ENCODE measurements at regions not wholly inside any gene's neighbourhood (a gene's known extent, or its start where the extent isn't known, plus 50 kb on each side); places are given as distances from the start of the nearest gene placed in this dataset.

GRCh38 chr7:81430150-81430549 is 339.7 kb downstream of the HGF start:
- no peak for DNase-seq

DNA sequence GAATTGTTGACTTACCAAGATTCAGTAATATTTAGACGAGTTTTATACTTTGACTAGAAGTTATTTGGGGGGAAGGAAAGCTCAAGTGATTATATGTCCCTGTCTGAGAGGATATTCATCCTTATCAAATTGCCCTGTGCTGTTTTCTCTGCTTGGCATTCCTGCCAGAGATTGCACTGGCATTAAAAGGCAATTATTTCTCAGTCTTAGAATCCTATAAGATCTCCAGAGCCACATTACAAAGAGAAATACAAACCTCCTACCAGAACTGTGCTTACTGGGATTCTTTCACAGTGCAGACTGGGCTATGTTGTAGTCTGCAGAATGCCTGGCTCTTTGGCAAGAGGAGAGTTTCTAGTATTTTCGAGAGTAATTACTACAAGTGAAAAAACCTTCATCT is 342.4 kb downstream of the HGF start:
- no peak for DNase-seq

DNA sequence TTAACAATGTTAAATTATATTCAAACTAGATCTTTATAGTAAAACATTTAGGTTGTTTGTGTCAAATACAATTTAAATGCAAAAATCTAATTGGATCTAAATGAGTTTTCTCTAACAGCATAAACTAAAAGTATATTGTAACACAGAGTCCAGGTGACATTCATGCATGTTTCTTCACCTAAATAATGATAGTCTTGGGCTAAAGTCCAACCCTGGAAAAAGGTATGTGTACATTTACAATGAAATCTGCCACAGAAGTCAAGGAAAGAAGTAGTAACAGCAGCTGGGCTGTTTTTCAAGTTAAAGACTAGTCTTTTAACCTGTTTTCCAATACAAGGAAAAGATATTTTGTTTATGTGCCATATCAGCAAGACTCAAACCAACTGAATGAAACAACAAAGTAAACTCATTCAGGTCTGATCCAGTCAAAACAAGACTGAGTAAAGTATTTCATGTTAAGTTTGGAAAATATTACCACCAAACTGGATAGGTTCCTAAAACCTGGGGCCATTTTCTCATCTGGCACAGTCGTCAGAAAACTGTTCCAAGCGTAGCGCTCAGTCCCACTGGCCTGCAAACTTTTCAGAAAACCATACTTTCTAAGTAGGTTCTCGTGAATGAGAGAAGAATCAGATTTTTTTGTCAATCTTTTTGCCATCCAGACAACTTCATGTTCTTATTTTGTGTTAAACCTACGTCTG is 349.2 kb downstream of the HGF start:
- no peak for DNase-seq

GRCh38 chr7:81419731-81420130 is 350.1 kb downstream of the HGF start:
- DNase-seq, result no peak

GRCh38 chr7:81416659-81417058 is 353.2 kb downstream of the HGF start:
- no peak for DNase-seq

DNA sequence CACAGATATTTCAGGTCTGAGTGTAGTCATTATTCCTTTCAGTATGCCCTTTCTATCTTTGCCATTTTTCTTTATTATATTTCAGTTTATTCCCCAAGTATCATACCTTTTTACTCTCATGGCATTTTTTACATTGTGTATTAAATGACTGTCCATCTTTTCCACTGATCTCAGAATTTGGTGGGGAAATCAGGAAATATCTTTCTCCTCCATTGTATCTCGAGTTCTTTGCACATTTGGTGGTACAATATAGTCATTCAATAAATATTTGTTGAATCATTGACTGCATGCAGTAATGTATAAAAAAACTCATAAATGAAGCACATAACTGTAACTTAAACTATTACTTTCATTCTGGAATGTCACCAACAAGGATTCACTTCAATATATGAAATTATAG is 354.7 kb downstream of the HGF start:
- no peak for DNase-seq

DNA sequence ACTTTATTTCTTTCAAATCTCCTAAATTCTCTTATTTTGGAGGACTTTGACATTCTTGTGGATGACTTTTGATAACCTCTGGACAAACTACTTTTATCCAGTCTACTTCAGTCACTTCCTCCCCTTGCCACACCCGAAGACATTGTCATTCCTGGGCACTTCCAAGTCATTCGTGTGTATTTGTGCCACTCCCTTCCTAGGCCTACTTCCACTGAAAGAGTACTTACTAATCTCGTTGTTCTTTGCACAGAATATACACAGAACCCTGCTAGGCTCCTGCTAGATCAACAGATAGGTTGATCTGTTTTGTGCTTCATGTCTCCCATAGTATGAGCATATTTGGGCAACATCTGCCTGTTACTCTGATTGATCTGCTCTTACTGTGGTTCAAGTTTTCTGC is 355.4 kb downstream of the HGF start:
- no peak for DNase-seq

DNA sequence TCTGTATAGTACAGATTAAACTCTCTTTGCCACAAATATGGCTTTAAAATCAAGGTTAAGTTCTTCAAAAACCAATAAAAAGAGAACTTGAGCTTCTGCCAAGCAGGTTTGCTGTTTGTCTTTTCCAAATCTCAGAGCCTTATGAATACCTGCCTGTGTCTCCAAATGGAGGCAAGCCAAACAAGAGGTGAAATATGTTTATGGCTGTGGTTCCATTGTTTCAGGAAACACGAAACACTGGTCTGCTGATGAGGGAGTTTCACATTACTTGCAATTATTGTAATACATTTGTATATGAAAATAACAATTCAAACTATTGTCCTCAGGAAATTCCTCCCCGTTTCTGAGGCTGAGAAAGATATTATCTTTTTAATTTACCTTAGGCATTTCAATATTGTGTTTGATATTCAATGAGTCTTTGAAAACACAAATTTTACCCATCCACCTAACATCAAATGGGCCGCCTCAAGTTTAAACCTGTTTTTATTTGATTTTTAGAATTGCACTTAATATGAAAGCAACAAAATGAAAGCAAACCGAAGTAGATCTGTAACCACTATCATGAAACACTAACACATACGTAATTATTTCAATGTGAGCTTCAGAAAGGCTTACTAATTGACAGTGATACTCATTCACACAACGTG is 359.3 kb downstream of the HGF start:
- peak; percentile 61 for DNase-seq

DNA sequence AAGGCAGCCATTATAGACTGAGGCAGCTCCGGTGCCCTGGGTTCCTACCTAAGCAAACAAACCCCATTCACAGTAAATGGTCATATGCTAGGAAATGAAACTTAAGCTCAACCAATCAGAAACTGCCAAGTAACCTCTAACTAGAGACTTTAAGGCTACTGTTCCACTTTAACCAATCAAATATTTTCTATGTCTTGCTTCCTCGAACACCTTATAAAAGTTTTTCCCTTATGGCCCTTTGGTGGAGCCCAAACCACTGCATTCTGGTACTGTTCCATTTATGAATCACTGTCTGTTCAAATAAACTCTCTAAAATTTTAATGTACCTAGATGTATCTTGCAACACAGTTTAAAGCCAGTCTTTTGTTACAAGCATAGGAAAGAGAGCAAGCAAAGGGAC is 361.1 kb downstream of the HGF start:
- DNase-seq, result peak; percentile 16

DNA sequence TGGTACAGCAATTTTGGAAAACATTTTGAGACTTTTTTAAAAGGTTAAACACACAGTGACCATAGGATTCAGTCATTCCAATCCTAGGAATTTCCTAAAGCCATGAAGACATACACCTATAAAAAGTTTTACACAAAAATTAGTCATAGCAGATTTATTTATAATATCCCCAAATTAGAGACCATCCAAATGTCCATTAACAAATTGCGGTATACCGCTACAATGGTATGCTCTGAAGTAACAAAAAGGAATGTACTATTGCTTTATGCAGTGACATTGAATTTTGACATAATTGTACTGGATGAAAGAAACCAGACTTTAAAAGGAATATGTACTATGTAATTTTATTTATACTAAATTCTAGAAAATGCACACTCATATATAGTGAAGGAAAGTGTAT is 362.8 kb downstream of the HGF start:
- no peak for DNase-seq

GRCh38 chr7:81404669-81405068 is 365.2 kb downstream of the HGF start:
- no peak for DNase-seq

DNA sequence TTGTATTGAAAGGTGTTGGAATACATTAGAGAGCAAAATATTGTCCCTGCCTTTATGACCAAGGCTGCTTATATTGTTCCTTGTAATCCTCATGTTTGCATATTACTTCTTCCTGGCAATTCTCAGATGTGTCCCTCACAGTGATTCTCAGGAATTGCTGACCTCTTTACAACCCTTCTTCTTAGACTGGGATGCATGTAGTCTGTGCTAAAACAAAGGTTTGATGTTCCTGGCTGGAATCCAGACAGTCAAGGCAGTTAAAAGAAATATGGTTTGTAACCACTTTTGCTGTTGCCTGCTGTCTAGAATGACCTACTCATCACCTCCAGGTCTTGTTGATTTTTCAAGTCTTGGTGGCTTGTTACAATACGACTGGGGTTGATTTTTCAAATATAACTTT is 367.6 kb downstream of the HGF start:
- peak; percentile 91 for DNase-seq

DNA sequence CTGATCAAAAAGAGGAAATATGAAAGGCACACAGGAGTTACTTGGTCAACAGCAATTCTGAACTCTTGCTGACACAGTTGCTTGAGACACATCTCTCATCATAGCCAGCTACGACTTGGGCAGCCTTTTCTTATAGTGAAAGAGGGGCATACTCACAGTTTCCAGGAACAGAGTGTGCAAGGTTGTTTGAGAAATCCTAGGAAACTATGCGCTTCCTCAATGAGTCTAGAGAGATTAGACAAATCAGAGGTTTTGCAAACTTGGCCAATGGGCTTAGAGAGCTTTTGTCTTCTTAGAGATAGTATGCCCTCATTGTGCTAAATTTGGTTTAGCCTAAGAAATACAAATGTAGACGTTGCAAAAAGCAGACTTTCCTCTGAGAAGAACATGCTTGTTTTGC is 370.4 kb downstream of the HGF start:
- DNase-seq, result no peak

DNA sequence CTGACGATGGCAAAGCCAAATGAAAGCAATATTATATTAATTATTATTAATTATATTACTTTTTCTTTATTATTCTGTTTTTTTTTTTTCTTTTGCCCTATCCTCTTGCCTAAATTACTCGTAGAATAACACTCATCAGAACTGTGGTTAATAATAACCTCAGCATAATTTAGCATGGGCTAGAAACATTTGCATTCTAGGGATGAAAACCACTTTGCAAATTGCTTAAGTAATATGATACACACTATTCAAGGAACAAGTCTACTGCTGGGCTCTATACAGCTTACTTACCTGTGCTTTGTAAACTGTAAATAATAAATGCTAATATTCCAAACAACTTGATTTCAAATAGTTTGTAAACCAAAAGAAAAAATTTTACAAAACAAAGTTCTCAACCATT is 375.8 kb downstream of the HGF start:
- peak; percentile 38 for DNase-seq

DNA sequence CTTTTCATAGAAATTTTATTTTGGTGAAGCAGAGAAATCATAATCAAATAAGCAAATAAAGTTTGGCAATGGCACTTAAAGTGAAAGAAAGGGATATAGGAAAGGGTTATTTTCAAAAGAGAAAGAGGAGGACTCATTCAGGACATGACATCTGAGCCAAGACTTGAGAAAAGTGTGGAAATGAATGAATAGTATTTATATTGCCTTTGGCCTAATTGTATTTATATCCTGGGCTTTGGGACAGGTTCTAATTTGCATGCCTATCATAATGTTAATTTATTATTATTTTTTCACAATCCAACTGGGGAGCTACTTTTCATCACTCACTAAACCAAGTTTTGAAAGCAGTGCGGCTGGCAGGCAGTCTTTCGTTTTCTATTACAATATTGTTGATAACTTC is 376.8 kb downstream of the HGF start:
- no peak for DNase-seq

- no peak for DNase-seq
Observed at GRCh38 chr7:81385370-81385769, 384.5 kb downstream of the HGF start.

DNA sequence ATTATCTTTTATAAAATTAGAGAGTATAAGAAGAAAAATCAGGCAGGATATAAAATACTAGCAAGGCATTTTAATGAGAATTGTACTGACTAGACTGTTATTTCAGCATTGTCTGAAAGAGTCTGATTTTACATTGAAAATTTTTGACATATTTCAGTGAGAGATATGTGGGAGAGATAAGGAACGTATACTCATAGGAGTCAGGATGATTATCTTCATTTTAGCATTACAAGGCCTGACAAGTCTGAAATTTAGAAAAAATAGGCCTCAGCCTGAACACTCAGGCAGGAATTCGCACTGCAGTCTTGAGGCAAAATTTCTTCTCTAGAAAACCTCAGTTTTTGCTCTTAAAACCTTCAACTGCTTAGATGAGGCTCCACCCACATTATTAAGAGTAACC is 386.0 kb downstream of the HGF start:
- no peak for DNase-seq

DNA sequence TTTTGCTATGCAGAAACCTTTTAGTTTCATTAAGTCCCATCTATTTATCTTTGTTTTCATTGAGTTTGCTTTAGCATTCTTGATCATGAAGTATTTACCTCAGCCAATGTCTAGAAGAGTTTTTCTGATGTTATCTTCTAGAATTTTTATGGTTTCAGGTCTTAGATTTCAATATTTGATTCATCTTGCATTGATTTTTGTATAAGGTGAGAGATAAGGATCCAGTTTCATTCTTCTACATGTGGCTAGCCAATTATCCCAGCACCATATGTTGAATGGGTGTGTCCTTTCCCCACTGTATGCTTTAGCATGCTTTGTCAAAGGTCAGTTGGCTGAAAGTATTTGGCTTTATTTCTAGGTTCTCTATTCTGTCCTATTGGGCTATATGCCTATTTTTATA is 395.2 kb downstream of the HGF start:
- peak; percentile 77 for DNase-seq

- DNase-seq, result no peak
Observed at GRCh38 chr7:81370822-81371221, 399.0 kb downstream of the HGF start.

- peak; percentile 16 for DNase-seq
Observed at GRCh38 chr7:81367326-81367931, 402.4 kb downstream of the HGF start.

DNA sequence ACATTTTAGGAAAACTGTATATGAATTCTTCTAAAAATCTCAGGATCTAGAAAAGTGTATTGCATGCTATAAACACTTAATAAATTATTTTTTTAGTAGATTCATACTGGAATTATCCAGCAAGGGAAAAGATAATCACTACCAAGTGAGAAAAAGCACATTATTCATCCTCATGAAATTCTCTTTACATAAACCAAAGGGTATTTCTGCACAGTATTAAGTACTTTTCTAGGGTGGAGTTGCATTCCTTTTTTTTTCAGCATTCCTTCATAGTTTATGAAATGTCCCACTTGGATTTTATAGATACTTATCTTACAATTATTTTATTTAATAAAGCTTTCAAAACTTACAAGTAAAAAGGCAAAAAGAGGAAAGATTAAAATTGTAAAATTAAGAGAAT is 403.3 kb downstream of the HGF start:
- no peak for DNase-seq

GRCh38 chr7:81361769-81362312 is 408.0 kb downstream of the HGF start:
- no peak for DNase-seq

DNA sequence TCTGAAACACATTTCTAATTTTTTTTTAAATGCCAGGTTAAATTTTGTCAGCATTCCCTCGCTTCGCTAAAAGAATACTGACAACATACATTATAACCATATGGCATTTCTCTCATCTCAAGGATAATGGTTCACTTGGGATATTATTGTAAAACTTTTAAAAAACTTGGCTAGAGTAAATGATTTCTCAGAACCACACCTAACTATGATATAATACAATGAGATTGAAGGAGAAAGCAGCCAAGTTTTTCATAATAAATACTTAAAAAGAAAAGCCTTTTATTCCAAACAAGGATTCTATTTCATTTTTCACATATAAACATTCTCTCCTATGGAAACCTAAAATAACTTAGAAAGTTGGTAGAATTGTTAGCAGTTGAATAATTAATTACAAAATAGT is 413.9 kb downstream of the HGF start:
- DNase-seq, result no peak

GRCh38 chr7:81349044-81349443 is 420.8 kb downstream of the HGF start:
- no peak for DNase-seq

All from NCI-H69 (cell line).